Pancreas (tissue), 10 donors: ENCODE measurements at regions not wholly inside any gene's neighbourhood (a gene's known extent, or its start where the extent isn't known, plus 50 kb on each side); places are given as distances from the start of the nearest gene placed in this dataset.
A peak's percentile ranks its signal among the peaks of the same experiment; 100 is the strongest.

Experiments used
- ATAC-seq, 4 donors: fragments of 200-7000 bp; cut with Tn5 transposase; one replicate each; pipeline versions ENCODE4 v1.8.0 to v1.9.1; 2020; ENCODE audit warnings: mild to moderate bottlenecking in 4 of 4, moderate library complexity in 4 of 4
- DNase-seq, 6 donors: peaks; one replicate each; pipeline ENCODE4 v3.0.0-alpha.2; 2020
- FAIRE-seq: peaks from 2 replicates; lab custom pipeline; 2012; peaks lifted over from hg19 to GRCh38; lab: Jason Lieb, UNC
- H3K27ac ChIP-seq, 4 donors: fragments of 200-600 bp; sonication (generic); 1 replicate in 3 of 4; 2 replicates in 1 of 4; pipeline versions ENCODE4 v1.5.0 to v1.8.0; 2020
- H3K27me3 ChIP-seq, 4 donors: fragments of 200-600 bp; one replicate each; pipeline ENCODE4 v1.8.0; 2021
- H3K36me3 ChIP-seq, 3 donors: fragments of 200-600 bp; sonication (generic) in 1 of 3; one replicate each; pipeline versions ENCODE4 v1.5.0 to v1.8.0; 2020 to 2021
- H3K4me1 ChIP-seq, 3 donors: fragments of 200-600 bp; one replicate each; pipeline ENCODE4 v1.8.0; 2021
- H3K4me3 ChIP-seq, 4 donors: fragments of 200-600 bp; sonication (generic) in 2 of 4; one replicate each; pipeline versions ENCODE4 v1.5.0 to v1.8.0; 2020 to 2021
- H3K9me3 ChIP-seq, 4 donors: fragments of 200-600 bp; one replicate each; pipeline ENCODE4 v1.8.0; 2021
- WGBS, 2 donors: extraction: QIAGEN DNeasy Blood & Tissue Kit; methylation state at CpG; one replicate each; pipeline ENCODE4 v1.1.7; 2013; 5-methylcytosine and 5-hydroxymethylcytosine counted together
- intact Hi-C, 3 donors: fragments of 100-400 bp; cut with DNase I; formaldehyde crosslinking; loops; one replicate each; pipeline versions ENCODE4 v1.11.1 to v1.14.2; 2022
- TF ChIP-seq, protein P1 (sequence below), 4 donors: fragments of 200-600 bp; sonication (generic) in 3 of 4; IDR thresholded peaks; one replicate each; pipeline versions ENCODE4 v1.5.0 to v1.8.0; 2021; ENCODE audit warnings: antibody characterized with exemption in 4 of 4
- donor health status: healthy with polysubstance abuse.
- donor health status: DM: no; HTN: no; CAD: no; lungs with moderate emphysema.
- donor health status: DM: no; HTN: no; CAD: no.
- donor health status: control.
- donor health status: control.
- donor health status: Bipolar disorder and iron deficiency.
- donor health status: DM: yes; HTN: yes; CAD: no.
- donor health status: DM: no; HTN: no; CAD: no.
- donor health status: DM: no; HTN: no; CAD: no.
- donor health status: DM: yes; HTN: yes; CAD: no.

DNA sequence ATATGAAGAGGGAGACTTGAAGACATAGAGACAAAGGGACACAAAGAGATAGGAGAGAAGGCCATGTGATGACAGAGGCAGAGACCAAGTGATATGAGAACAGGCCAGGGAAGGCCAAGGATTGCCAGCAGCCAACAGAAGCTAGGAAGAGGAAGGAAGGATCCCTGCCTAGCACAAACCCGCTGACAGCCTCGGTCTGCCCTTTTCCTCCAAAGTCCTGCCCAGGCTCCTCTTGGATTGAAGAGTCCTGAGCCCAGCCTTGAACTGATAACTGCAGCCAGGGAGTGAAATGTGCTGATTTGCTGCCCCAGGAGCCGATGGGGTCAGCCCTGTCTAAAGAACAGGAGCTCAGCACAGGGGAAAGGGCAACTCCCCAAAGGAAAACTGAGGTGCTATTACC is 76.6 kb downstream of the MCFD2 start:
- no peaks in the 10 kb centered on the region for H3K9me3 ChIP-seq
- H3K36me3 ChIP-seq, result no peaks in the 10 kb centered on the region
- ATAC-seq (no peak), DNase-seq (no peak), FAIRE-seq (no peak)
- H3K4me1 ChIP-seq, result no peaks in the 10 kb centered on the region
- TF ChIP-seq, protein P1, sequence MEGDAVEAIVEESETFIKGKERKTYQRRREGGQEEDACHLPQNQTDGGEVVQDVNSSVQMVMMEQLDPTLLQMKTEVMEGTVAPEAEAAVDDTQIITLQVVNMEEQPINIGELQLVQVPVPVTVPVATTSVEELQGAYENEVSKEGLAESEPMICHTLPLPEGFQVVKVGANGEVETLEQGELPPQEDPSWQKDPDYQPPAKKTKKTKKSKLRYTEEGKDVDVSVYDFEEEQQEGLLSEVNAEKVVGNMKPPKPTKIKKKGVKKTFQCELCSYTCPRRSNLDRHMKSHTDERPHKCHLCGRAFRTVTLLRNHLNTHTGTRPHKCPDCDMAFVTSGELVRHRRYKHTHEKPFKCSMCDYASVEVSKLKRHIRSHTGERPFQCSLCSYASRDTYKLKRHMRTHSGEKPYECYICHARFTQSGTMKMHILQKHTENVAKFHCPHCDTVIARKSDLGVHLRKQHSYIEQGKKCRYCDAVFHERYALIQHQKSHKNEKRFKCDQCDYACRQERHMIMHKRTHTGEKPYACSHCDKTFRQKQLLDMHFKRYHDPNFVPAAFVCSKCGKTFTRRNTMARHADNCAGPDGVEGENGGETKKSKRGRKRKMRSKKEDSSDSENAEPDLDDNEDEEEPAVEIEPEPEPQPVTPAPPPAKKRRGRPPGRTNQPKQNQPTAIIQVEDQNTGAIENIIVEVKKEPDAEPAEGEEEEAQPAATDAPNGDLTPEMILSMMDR (IDR thresholded peaks at IDR 0.05), result no peak
- 53 to 85% methylated on average over 3 of the region's 3 CpGs for whole genome bisulfite sequencing, 2 donors
- H3K4me3 ChIP-seq, result no peak overlapping the region
- no peak overlapping the region for H3K27ac ChIP-seq
- intact Hi-C loops, result no loop called here
- H3K27me3 ChIP-seq, result no peaks in the 10 kb centered on the region

DNA sequence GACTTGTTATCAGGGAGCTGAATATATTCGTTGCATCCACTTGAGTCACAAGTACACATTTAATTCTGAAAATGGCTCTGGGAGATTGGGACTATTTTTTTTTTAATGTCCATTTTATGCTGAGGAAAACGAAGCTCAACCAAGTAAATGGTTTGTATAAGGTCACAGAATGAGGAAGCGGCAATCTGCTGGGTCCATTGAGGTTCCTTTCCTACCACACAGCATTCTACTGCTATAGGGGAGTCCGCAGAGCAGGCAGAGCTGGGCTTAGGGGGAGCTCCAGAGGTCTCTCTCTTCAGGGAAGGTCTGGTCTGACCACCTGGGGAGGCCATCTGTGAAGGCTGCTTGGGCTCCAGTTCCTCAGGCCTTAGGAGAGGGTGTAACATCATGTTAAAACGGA is 77.9 kb downstream of the MCFD2 start:
- no peak overlapping the region for H3K27ac ChIP-seq
- TF ChIP-seq, protein P1 (IDR thresholded peaks at IDR 0.05), result no peak
- H3K4me1 ChIP-seq, result no peaks in the 10 kb centered on the region
- ATAC-seq (no peak), FAIRE-seq (no peak), DNase-seq (no peak)
- no peaks in the 10 kb centered on the region for H3K36me3 ChIP-seq
- no peaks in the 10 kb centered on the region for H3K9me3 ChIP-seq
- H3K4me3 ChIP-seq, result no peak overlapping the region
- intact Hi-C loops, result no loop called here
- no peaks in the 10 kb centered on the region for H3K27me3 ChIP-seq
- 84 to 91% methylated on average over 5 of the region's 5 CpGs for WGBS, 2 donors

DNA sequence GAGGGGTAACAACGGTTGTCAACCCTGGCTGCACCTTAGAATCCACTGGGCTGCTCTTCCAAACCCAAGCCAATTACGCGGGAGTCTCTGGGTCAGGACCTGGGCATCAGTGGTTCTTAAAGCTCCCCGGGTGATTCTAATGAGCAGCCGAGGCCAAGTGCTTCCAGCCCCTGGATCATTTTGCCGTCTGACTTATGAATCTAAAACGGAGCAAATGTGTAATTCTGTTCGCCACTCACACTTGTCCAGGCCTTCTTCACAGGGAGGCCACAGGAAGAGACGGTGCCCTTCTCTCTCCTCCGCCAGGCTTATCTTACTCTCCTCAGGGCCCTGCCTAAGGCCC is 78.5 kb downstream of the MCFD2 start:
- WGBS, 2 donors, result 92 to 95% methylated on average over 10 of the region's 10 CpGs
- TF ChIP-seq, protein P1 (IDR thresholded peaks at IDR 0.05), result no peak
- Histone ChIP-seq H3K36me3 (no peaks in the 10 kb centered on the region), H3K4me1 (no peaks in the 10 kb centered on the region), H3K4me3 (no peak overlapping the region), H3K9me3 (no peaks in the 10 kb centered on the region), H3K27ac (no peak overlapping the region), H3K27me3 (no peaks in the 10 kb centered on the region)
- no peak for ATAC-seq
- intact Hi-C loops, result no loop called here
- no peak for DNase-seq
- no peak for FAIRE-seq

DNA sequence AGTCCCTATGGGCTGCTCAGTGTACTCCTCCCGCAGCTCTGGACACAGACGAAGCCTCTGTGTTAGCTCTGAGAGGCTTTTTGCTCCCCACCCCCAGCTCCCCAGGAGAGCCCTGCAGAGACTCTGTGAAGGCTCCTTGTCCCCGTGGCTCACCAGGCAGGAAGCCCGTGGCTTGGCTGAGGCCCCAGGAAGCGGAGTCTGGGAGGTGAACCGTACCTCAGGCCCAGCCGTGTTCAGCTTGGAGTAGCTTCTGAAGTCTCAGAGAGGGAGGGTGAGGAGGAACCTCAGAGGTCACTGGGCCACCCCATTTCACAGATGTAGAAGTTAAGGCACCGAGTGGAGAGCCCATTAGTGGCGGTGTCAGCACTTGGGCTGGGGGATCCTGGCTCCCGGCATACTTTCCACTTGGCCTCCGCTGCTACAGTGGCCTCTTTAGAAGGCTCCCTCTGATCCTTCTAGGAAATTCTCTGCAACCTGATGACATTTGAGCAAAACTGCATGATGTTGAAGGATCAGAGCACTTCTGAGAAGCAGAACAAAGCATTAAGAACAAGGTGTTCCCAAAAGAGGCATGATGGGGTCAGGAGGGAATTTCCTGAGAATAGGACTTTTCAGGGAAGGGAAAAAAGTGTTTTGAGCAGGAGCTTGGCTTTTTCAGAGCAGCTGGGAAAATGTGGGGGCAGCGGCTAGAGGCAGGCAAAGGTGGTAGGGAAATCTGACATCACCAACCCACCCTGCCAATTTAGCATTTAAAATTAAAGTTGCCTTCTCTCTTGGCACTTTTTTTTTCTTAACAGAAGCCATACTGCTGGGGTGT is 79.1 kb downstream of the MCFD2 start:
- FAIRE-seq (no peak), DNase-seq (no peak), ATAC-seq (peak in 3 of 4 donors; percentile 38 to 64 (median 43))
- TF ChIP-seq, protein P1 (IDR thresholded peaks at IDR 0.05), result no peak
- H3K4me3 ChIP-seq, result no peak overlapping the region
- H3K9me3 ChIP-seq, result no peaks in the 10 kb centered on the region
- no peaks in the 10 kb centered on the region for H3K27me3 ChIP-seq
- no peaks in the 10 kb centered on the region for H3K4me1 ChIP-seq
- 73 to 74% methylated on average over 12 of the region's 12 CpGs for WGBS, 2 donors
- intact Hi-C loops, result no loop called here
- H3K36me3 ChIP-seq, result no peaks in the 10 kb centered on the region
- H3K27ac ChIP-seq, result no peak overlapping the region

DNA sequence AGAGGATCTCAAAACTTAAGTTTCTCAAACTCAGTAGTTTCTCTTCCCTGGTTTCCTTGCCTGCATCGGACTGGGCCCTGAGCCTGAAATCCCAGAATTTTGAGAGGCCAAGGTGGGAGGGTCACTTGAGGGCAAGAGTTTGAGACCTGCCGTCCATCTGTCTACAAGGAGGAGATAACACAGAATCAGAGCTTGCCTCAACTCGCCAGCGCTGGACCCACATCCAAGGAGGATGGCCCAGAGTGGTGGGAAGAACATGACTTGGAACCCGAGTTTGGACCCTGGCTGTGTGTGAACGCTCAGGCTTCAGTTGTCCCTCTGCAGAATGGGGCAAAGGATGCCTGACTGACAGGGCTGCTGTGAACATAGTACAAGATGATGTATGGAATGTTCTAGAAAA is 80.1 kb downstream of the MCFD2 start:
- 87 to 94% methylated on average over 6 of the region's 6 CpGs for WGBS, 2 donors
- Histone ChIP-seq H3K36me3 (no peaks in the 10 kb centered on the region), H3K4me1 (no peaks in the 10 kb centered on the region), H3K27me3 (no peaks in the 10 kb centered on the region), H3K9me3 (no peaks in the 10 kb centered on the region), H3K27ac (no peak overlapping the region), H3K4me3 (no peak overlapping the region)
- DNase-seq (no peak), FAIRE-seq (no peak), ATAC-seq (no peak)
- intact Hi-C loops, result no loop called here
- TF ChIP-seq, protein P1 (IDR thresholded peaks at IDR 0.05), result no peak
